ENCODE measurements at regions not wholly inside any gene's neighbourhood (a gene's known extent, or its start where the extent isn't known, plus 50 kb on each side); places are given as distances from the start of the nearest gene placed in this dataset.

DNA sequence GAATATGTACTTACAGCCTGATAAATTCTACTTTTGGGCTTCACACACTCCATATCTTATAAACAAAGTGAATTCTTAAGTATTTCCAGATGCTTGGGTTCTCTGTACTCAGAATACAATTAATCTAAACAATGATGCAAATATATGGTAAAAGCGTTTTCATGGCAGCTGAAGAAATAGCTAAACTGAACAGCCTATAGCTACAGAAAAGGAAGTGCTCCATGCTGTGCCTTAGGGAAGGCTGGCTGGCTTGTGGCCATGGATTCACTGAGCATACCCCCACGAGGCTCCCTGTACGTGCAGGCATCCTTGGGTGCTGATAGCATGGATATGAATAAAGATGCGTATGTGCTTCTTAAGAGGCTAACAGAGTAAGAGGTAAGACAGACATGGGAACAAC lies 264.0 kb downstream of the KLF13 start:
- no peak overlapping the region for H3K4me3 ChIP-seq
- H3K27ac ChIP-seq: no peak overlapping the region
- TF ChIP-seq POLR2AphosphoS5 (IDR thresholded peaks at IDR 0.05; ENCODE audit: borderline replicate concordance, low read depth, low read length) (no peak), EZH2 (IDR thresholded peaks at IDR 0.05) (no peak), FOXP2 (optimal IDR thresholded peaks at IDR 0.05; ENCODE audit: control extremely low read depth, extremely low read length, insufficient read depth) (no peak)
- H3K36me3 ChIP-seq (ENCODE audit: insufficient read depth, low read length): no peaks in the 10 kb centered on the region
- H3K9me3 ChIP-seq (ENCODE audit: low read depth, low read length): no peaks in the 10 kb centered on the region
- H3K9ac ChIP-seq (ENCODE audit: insufficient read length): no peak overlapping the region
- no peak for DNase-seq (ENCODE audit: low read depth, low spot score)

DNA sequence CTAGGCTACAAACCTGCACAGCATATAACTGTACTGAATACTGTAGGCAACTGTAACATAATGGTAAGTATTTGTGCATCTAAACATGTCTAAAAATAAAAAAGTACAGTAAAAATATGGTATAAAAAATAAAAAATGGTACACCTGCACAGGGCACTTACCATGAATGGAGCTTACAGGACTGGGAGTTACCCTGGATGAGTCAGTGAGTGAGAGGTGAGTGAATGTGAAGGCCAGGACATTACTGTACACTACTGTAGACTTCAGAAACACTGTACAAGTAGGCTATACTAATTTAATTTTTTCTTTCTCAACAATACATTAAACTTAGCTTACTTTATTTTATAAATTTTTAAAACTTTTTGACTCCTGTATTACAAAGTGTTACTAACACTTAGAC lies 265.3 kb downstream of the KLF13 start:
- no peak overlapping the region for H3K27ac ChIP-seq
- no peaks in the 10 kb centered on the region for H3K9me3 ChIP-seq (ENCODE audit: low read depth, low read length)
- no peak overlapping the region for H3K4me3 ChIP-seq
- no peaks in the 10 kb centered on the region for H3K36me3 ChIP-seq (ENCODE audit: insufficient read depth, low read length)
- H3K9ac ChIP-seq (ENCODE audit: insufficient read length): no peak overlapping the region
- no peak for DNase-seq (ENCODE audit: low read depth, low spot score)
- TF ChIP-seq POLR2AphosphoS5 (IDR thresholded peaks at IDR 0.05; ENCODE audit: borderline replicate concordance, low read depth, low read length) (no peak), EZH2 (IDR thresholded peaks at IDR 0.05) (no peak), FOXP2 (optimal IDR thresholded peaks at IDR 0.05; ENCODE audit: control extremely low read depth, extremely low read length, insufficient read depth) (no peak)

DNA sequence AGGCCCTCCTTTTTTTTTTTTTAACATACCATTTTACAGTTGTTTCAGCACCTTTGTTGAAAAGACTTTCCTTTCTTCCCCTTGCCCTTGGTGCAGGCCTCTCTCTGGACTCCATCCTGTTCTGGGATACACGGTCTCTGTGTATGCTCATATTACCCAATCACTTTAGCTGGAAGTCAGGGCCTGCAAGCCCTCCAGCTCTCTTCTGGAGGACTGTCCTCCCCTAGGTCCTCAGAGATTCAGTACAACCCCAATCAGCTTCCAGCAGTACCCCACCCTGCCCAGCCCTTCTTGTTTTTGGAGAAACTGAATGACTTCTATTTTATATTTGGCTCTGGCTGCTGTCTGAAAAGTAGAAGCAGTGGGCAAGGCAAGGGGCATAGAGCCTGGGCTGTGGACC lies 270.8 kb downstream of the KLF13 start:
- DNase-seq (ENCODE audit: low read depth, low spot score): no peak
- no peak for TF ChIP-seq POLR2AphosphoS5 (IDR thresholded peaks at IDR 0.05; ENCODE audit: borderline replicate concordance, low read depth, low read length)
- no peak for TF ChIP-seq EZH2 (IDR thresholded peaks at IDR 0.05)
- TF ChIP-seq FOXP2 (optimal IDR thresholded peaks at IDR 0.05; ENCODE audit: control extremely low read depth, extremely low read length, insufficient read depth): no peak
- Histone ChIP-seq H3K27ac (no peak overlapping the region), H3K4me3 (no peak overlapping the region), H3K9me3 (ENCODE audit: low read depth, low read length) (no peaks in the 10 kb centered on the region), H3K36me3 (ENCODE audit: insufficient read depth, low read length) (no peaks in the 10 kb centered on the region), H3K9ac (ENCODE audit: insufficient read length) (no peak overlapping the region)

DNA sequence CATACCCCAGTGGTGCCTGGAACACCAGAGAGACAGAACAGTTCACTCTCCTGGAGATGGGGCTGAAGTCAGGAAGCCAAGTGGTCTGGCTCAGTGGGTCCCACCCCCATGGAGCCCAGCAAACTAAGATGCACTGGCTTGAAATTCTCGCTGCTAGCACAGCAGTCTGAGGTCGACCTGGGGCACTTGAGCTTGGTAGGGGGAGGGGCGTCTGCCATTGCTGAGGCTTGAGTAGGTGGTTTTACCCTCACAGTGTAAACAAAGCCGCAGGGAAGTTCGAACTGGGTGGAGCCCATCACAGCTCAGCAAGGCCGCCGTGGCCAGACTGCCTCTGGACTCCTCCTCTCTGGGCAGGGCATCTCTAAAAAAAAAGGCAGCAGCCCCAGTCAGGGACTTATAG lies 272.0 kb downstream of the KLF13 start:
- Histone ChIP-seq H3K9ac (ENCODE audit: insufficient read length) (no peak overlapping the region), H3K4me3 (no peak overlapping the region), H3K36me3 (ENCODE audit: insufficient read depth, low read length) (no peaks in the 10 kb centered on the region), H3K9me3 (ENCODE audit: low read depth, low read length) (no peaks in the 10 kb centered on the region), H3K27ac (no peak overlapping the region)
- no peak for TF ChIP-seq POLR2AphosphoS5 (IDR thresholded peaks at IDR 0.05; ENCODE audit: borderline replicate concordance, low read depth, low read length)
- no peak for TF ChIP-seq FOXP2 (optimal IDR thresholded peaks at IDR 0.05; ENCODE audit: control extremely low read depth, extremely low read length, insufficient read depth)
- no peak for TF ChIP-seq EZH2 (IDR thresholded peaks at IDR 0.05)
- no peak for DNase-seq (ENCODE audit: low read depth, low spot score)

DNA sequence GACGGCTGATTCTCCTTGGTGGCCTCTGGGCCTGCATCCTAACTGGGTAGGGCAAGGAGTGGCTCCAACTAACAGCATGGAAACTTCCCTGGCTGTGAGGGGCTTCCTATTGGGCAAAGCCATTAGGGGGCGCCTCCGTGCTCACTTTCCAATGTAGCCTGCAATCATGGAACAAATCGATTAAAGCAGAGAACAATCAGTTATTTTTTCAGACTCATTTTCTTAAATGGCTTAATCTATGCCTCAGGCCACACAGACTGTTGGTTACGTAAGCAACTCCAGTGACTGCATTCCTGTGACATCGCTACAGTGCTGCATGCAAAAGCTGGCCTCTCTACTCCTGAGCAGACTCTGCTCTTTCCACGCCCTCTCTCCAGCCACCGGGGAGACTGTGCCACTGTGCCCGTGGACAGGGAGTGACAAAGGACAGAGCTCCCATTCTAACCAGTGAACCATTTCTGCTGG lies 278.9 kb downstream of the KLF13 start:
- H3K9me3 ChIP-seq (ENCODE audit: low read depth, low read length): no peaks in the 10 kb centered on the region
- no peak overlapping the region for H3K27ac ChIP-seq
- H3K36me3 ChIP-seq (ENCODE audit: insufficient read depth, low read length): no peaks in the 10 kb centered on the region
- no peak for TF ChIP-seq EZH2 (IDR thresholded peaks at IDR 0.05)
- no peak for TF ChIP-seq POLR2AphosphoS5 (IDR thresholded peaks at IDR 0.05; ENCODE audit: borderline replicate concordance, low read depth, low read length)
- no peak for TF ChIP-seq FOXP2 (optimal IDR thresholded peaks at IDR 0.05; ENCODE audit: control extremely low read depth, extremely low read length, insufficient read depth)
- no peak overlapping the region for H3K4me3 ChIP-seq
- DNase-seq (ENCODE audit: low read depth, low spot score): no peak
- no peak overlapping the region for H3K9ac ChIP-seq (ENCODE audit: insufficient read length)

DNA sequence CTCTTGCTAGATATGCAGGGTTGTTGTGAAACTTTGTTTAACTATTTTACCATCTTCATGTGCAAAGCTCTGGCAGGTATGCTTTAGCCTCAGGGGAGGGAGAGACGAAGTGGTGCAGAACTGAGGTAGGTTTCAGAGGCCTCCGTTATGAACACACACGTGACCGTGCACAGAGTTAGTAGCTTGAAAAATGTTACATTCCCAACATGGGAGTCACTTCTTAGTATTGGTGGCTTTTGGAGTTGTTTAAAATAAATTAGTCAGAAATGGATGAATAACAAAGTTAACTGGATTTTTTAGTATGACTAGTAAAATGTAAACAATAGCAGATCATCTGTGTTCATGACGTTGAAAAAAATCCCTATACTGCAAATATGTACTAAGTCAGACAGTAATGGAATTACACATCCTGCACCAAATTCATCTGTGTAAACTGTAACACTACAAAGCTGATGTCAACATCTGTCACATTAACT lies 279.6 kb downstream of the KLF13 start:
- H3K27ac ChIP-seq: no peak overlapping the region
- H3K36me3 ChIP-seq (ENCODE audit: insufficient read depth, low read length): no peaks in the 10 kb centered on the region
- no peaks in the 10 kb centered on the region for H3K9me3 ChIP-seq (ENCODE audit: low read depth, low read length)
- no peak for DNase-seq (ENCODE audit: low read depth, low spot score)
- H3K4me3 ChIP-seq: no peak overlapping the region
- no peak overlapping the region for H3K9ac ChIP-seq (ENCODE audit: insufficient read length)
- TF ChIP-seq FOXP2 (optimal IDR thresholded peaks at IDR 0.05; ENCODE audit: control extremely low read depth, extremely low read length, insufficient read depth): no peak
- no peak for TF ChIP-seq EZH2 (IDR thresholded peaks at IDR 0.05)
- TF ChIP-seq POLR2AphosphoS5 (IDR thresholded peaks at IDR 0.05; ENCODE audit: borderline replicate concordance, low read depth, low read length): no peak

DNA sequence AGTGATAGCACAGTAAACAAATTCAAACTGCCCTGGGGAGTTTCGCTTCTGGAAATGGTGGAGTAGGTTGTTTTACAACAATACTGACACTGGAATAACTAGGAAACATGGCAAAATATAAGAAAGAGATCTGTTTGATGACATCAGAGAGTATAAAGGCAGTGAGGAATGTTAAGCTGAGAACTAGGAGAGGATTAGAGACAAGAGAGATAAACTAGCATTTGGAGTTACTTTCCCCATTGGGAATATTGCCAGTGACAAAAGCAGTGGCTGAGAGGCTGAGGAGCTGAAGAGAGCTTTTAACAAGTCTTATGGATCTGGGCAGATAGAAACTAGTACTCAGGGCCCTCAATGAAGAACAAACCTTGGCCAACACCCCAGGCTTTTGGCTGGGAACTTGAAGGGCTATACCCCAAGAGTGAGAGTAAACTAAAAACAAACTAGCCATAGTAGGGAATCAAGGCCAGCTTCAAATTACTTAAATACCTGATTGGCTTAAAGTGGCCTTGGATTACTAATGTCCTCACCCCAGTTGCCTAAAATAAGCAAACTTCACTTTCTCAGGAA lies 280.4 kb downstream of the KLF13 start:
- Histone ChIP-seq H3K9me3 (ENCODE audit: low read depth, low read length) (no peaks in the 10 kb centered on the region), H3K27ac (no peak overlapping the region), H3K9ac (ENCODE audit: insufficient read length) (no peak overlapping the region), H3K36me3 (ENCODE audit: insufficient read depth, low read length) (no peaks in the 10 kb centered on the region), H3K4me3 (no peak overlapping the region)
- no peak for DNase-seq (ENCODE audit: low read depth, low spot score)
- no peak for TF ChIP-seq FOXP2 (optimal IDR thresholded peaks at IDR 0.05; ENCODE audit: control extremely low read depth, extremely low read length, insufficient read depth)
- no peak for TF ChIP-seq POLR2AphosphoS5 (IDR thresholded peaks at IDR 0.05; ENCODE audit: borderline replicate concordance, low read depth, low read length)
- TF ChIP-seq EZH2 (IDR thresholded peaks at IDR 0.05): no peak

DNA sequence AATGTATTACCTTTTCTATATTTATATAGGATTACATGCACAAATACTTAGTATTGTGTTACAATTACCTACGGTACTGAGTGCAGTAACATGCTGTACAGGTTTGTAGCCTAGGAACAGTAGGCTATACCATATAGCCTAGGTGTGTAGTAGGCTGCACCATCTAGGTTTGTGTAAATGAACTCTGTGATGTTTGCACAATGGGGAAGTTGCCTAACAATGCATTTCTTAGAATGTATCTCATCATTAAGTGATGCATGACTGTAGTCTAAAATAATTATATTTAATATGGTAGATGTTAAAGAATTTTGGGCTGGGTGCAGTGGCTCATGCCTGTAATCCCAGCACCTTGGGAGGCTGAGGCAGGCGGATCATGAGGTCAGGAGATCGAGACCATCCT lies 281.0 kb downstream of the KLF13 start:
- Histone ChIP-seq H3K27ac (no peak overlapping the region), H3K36me3 (ENCODE audit: insufficient read depth, low read length) (no peaks in the 10 kb centered on the region), H3K9ac (ENCODE audit: insufficient read length) (no peak overlapping the region), H3K9me3 (ENCODE audit: low read depth, low read length) (no peaks in the 10 kb centered on the region), H3K4me3 (no peak overlapping the region)
- TF ChIP-seq EZH2 (IDR thresholded peaks at IDR 0.05) (no peak), POLR2AphosphoS5 (IDR thresholded peaks at IDR 0.05; ENCODE audit: borderline replicate concordance, low read depth, low read length) (no peak), FOXP2 (optimal IDR thresholded peaks at IDR 0.05; ENCODE audit: control extremely low read depth, extremely low read length, insufficient read depth) (no peak)
- DNase-seq (ENCODE audit: low read depth, low spot score): no peak

DNA sequence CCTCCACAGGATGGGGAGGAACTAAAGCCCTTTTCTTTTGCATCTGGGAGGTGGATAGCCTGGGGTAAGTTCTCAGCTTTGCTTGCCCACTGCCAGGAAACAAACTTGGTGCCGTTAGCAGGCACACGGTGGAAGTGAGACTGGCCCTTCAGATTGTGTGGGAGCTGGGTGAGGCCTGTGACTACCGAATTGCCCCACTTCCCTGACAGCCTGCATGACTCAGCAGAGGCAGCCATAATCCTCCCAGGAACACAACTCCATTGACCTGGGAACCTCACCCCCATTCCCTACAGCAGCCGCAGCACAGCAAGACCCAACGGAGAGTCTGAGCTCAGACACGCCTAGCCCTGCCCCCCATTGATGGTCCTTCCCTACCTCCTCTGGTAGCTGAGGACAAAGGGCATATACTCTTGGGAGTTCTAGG lies 282.6 kb downstream of the KLF13 start:
- Histone ChIP-seq H3K9ac (ENCODE audit: insufficient read length) (no peak overlapping the region), H3K4me3 (no peak overlapping the region), H3K27ac (no peak overlapping the region), H3K9me3 (ENCODE audit: low read depth, low read length) (no peaks in the 10 kb centered on the region), H3K36me3 (ENCODE audit: insufficient read depth, low read length) (no peaks in the 10 kb centered on the region)
- TF ChIP-seq EZH2 (IDR thresholded peaks at IDR 0.05): no peak
- no peak for TF ChIP-seq FOXP2 (optimal IDR thresholded peaks at IDR 0.05; ENCODE audit: control extremely low read depth, extremely low read length, insufficient read depth)
- no peak for TF ChIP-seq POLR2AphosphoS5 (IDR thresholded peaks at IDR 0.05; ENCODE audit: borderline replicate concordance, low read depth, low read length)
- DNase-seq (ENCODE audit: low read depth, low spot score): no peak
